ENCODE measurements at regions not wholly inside any gene's neighbourhood (a gene's known extent, or its start where the extent isn't known, plus 50 kb on each side); places are given as distances from the start of the nearest gene placed in this dataset.

- 71 to 79% methylated on average over 1 of the region's 1 CpG for WGBS, 2 donors
- Histone ChIP-seq H3K36me3 (no peaks in the 10 kb centered on the region), H3K27ac (no peak overlapping the region), H3K4me3 (no peak overlapping the region), H3K27me3 (no peaks in the 10 kb centered on the region), H3K9me3 (no peaks in the 10 kb centered on the region), H3K4me1 (no peaks in the 10 kb centered on the region)
- no peak for TF ChIP-seq POLR2AphosphoS5 (IDR thresholded peaks at IDR 0.05)
- no peak for ATAC-seq (ENCODE audit: low FRiP score in 2 of 2)
- no peak for DNase-seq
Measured at GRCh38 chr6:4270776-4271175, 135.4 kb upstream of the ECI2 start.

- Histone ChIP-seq H3K36me3 (no peaks in the 10 kb centered on the region), H3K27ac (no peak overlapping the region), H3K27me3 (no peaks in the 10 kb centered on the region), H3K4me3 (no peak overlapping the region), H3K4me1 (no peaks in the 10 kb centered on the region), H3K9me3 (no peaks in the 10 kb centered on the region)
- TF ChIP-seq POLR2A (IDR thresholded peaks at IDR 0.05) (no peak), CTCF (IDR thresholded peaks at IDR 0.05) (no peak), EP300 (IDR thresholded peaks at IDR 0.05) (no peak)
- 93 to 96% methylated on average over 4 of the region's 4 CpGs for WGBS, 2 donors
- ATAC-seq (ENCODE audit: low FRiP score in 2 of 2): no peak
- no peak for DNase-seq
Measured at GRCh38 chr6:4270001-4270400, 134.6 kb upstream of the ECI2 start.

GRCh38 chr6:4268171-4268570 is 132.8 kb upstream of the ECI2 start:
- DNase-seq (no peak), ATAC-seq (ENCODE audit: low FRiP score in 2 of 2) (no peak)
- Histone ChIP-seq H3K9me3 (no peaks in the 10 kb centered on the region), H3K36me3 (no peaks in the 10 kb centered on the region), H3K27ac (no peak overlapping the region), H3K4me3 (no peak overlapping the region), H3K4me1 (no peaks in the 10 kb centered on the region), H3K27me3 (no peaks in the 10 kb centered on the region)
- TF ChIP-seq POLR2A (IDR thresholded peaks at IDR 0.05) (no peak), POLR2AphosphoS5 (IDR thresholded peaks at IDR 0.05) (no peak), CTCF (IDR thresholded peaks at IDR 0.05) (no peak), EP300 (IDR thresholded peaks at IDR 0.05) (no peak)
- 80 to 93% methylated on average over 2 of the region's 2 CpGs for WGBS, 2 donors

GRCh38 chr6:4265740-4266139 is 130.4 kb upstream of the ECI2 start:
- DNase-seq (no peak), ATAC-seq (ENCODE audit: low FRiP score in 2 of 2) (no peak)
- H3K27ac ChIP-seq: no peak overlapping the region
- no peaks in the 10 kb centered on the region for H3K4me1 ChIP-seq
- H3K9me3 ChIP-seq: no peaks in the 10 kb centered on the region
- no peaks in the 10 kb centered on the region for H3K27me3 ChIP-seq
- WGBS, 2 donors: 84 to 86% methylated on average over 7 of the region's 7 CpGs
- H3K4me3 ChIP-seq: no peak overlapping the region
- TF ChIP-seq EP300 (IDR thresholded peaks at IDR 0.05) (no peak), POLR2AphosphoS5 (IDR thresholded peaks at IDR 0.05) (no peak), POLR2A (IDR thresholded peaks at IDR 0.05) (no peak), CTCF (IDR thresholded peaks at IDR 0.05) (no peak)
- no peaks in the 10 kb centered on the region for H3K36me3 ChIP-seq

- Histone ChIP-seq H3K4me3 (no peak overlapping the region), H3K9me3 (no peaks in the 10 kb centered on the region), H3K36me3 (no peaks in the 10 kb centered on the region), H3K27ac (no peak overlapping the region), H3K27me3 (no peaks in the 10 kb centered on the region), H3K4me1 (no peaks in the 10 kb centered on the region)
- 81 to 91% methylated on average over 1 of the region's 1 CpG for WGBS, 2 donors
- ATAC-seq (ENCODE audit: low FRiP score in 2 of 2): no peak
- TF ChIP-seq POLR2A (IDR thresholded peaks at IDR 0.05) (no peak), EP300 (IDR thresholded peaks at IDR 0.05) (no peak), POLR2AphosphoS5 (IDR thresholded peaks at IDR 0.05) (no peak), CTCF (IDR thresholded peaks at IDR 0.05) (no peak)
- no peak for DNase-seq
Measured at GRCh38 chr6:4264601-4265000, 129.2 kb upstream of the ECI2 start.
